ENCODE measurements at regions not wholly inside any gene's neighbourhood (a gene's known extent, or its start where the extent isn't known, plus 50 kb on each side); places are given as distances from the start of the nearest gene placed in this dataset.

DNA sequence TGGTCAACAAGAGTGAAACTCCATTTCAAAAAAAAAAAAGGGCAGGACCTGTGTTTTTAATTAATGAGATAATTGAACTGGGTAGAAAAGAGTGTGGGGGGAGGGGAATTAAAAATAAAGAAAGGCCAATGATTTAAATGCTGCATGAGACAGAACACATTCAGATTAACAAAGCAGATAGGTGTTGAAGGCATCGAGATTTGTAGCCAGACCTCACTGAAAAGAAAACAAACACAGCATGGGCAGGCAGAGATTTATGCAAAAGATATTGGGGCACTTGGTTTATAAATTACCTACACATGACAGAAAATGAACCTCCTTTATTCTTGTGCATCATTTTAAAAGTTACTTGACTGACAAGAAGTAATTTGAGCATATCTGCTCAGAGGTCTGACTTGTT is 354.0 kb upstream of the API5 start:
- H3K4me1 ChIP-seq, result no peaks in the 10 kb centered on the region
- no peaks in the 10 kb centered on the region for H3K27me3 ChIP-seq
- no peak overlapping the region for H3K27ac ChIP-seq
- TF ChIP-seq POLR2A (IDR thresholded peaks at IDR 0.05), result no peak
- TF ChIP-seq, protein P1, sequence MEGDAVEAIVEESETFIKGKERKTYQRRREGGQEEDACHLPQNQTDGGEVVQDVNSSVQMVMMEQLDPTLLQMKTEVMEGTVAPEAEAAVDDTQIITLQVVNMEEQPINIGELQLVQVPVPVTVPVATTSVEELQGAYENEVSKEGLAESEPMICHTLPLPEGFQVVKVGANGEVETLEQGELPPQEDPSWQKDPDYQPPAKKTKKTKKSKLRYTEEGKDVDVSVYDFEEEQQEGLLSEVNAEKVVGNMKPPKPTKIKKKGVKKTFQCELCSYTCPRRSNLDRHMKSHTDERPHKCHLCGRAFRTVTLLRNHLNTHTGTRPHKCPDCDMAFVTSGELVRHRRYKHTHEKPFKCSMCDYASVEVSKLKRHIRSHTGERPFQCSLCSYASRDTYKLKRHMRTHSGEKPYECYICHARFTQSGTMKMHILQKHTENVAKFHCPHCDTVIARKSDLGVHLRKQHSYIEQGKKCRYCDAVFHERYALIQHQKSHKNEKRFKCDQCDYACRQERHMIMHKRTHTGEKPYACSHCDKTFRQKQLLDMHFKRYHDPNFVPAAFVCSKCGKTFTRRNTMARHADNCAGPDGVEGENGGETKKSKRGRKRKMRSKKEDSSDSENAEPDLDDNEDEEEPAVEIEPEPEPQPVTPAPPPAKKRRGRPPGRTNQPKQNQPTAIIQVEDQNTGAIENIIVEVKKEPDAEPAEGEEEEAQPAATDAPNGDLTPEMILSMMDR (IDR thresholded peaks at IDR 0.05), result no peak
- 17 to 24% methylated on average over 1 of the region's 1 CpG for WGBS, 2 donors
- H3K4me3 ChIP-seq, result no peak overlapping the region
- no peak for DNase-seq
- intact Hi-C loops (cut with DNase I), result no loop called here
- peaks cover 0 to under 1% (median 0%) of the 10 kb centered on the region in 3 donors for H3K9me3 ChIP-seq
- H3K36me3 ChIP-seq, result no peaks in the 10 kb centered on the region

DNA sequence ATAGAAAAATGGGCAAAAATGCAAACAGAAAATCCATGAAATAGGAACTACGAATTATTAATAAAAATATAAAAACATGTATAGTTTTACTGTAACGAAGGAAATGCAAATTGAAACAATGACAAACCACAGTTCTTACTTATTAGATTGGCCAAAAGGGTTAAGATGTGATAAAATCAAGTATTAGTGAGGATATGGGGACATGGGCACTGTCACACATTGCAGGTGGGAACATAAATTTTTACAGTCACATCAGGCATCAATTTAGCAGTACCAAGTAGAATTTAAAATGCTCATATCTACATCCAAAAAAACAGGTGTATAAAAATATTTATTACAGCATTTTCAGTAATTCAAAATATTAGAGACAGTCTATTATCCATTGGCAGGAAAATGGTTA is 353.2 kb upstream of the API5 start:
- 49 to 51% methylated on average over 2 of the region's 2 CpGs for WGBS, 2 donors
- H3K27me3 ChIP-seq, result no peaks in the 10 kb centered on the region
- no peak overlapping the region for H3K27ac ChIP-seq
- no peak for TF ChIP-seq POLR2A (IDR thresholded peaks at IDR 0.05)
- intact Hi-C loops (cut with DNase I), result no loop called here
- peaks cover 0 to 7% (median 0%) of the 10 kb centered on the region in 3 donors for H3K9me3 ChIP-seq
- no peaks in the 10 kb centered on the region for H3K36me3 ChIP-seq
- H3K4me1 ChIP-seq, result no peaks in the 10 kb centered on the region
- DNase-seq, result no peak
- no peak overlapping the region for H3K4me3 ChIP-seq

DNA sequence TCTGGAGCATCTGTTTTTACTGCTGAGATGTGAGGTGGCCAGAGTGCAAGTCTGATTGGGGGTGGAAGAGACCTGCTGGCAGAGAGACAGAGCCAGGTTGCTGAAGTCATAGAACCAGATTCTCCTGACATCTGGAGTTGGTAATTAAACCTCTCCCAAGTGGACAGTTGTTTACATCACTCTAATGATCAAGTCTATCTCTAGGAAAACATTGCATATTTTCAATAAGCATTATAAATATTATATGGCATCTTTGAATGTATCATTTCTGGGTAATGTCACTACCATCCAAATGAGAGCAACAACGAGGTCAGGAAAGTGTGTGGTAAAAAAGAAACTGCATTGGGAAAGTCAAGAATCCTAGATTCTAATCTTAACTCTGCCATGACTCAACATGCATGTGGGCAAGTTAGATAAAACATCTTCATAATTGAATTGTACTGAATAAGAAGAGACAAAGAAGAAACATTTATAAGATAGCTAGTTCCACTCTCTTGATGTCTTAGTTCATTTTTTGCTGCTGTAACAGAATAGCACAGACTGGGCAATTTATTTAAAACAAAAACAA is 351.2 kb upstream of the API5 start:
- TF ChIP-seq POLR2A (IDR thresholded peaks at IDR 0.05), result no peak
- TF ChIP-seq, protein P1 (IDR thresholded peaks at IDR 0.05), result no peak
- DNase-seq, result no peak
- intact Hi-C loops (cut with DNase I), result no loop called here
- Histone ChIP-seq H3K27me3 (no peaks in the 10 kb centered on the region), H3K4me3 (no peak overlapping the region), H3K9me3 (peaks cover 0 to 7% (median 0%) of the 10 kb centered on the region in 3 donors), H3K27ac (no peak overlapping the region), H3K4me1 (no peaks in the 10 kb centered on the region), H3K36me3 (no peaks in the 10 kb centered on the region)
- 40 to 45% methylated on average over 1 of the region's 1 CpG for WGBS, 2 donors

DNA sequence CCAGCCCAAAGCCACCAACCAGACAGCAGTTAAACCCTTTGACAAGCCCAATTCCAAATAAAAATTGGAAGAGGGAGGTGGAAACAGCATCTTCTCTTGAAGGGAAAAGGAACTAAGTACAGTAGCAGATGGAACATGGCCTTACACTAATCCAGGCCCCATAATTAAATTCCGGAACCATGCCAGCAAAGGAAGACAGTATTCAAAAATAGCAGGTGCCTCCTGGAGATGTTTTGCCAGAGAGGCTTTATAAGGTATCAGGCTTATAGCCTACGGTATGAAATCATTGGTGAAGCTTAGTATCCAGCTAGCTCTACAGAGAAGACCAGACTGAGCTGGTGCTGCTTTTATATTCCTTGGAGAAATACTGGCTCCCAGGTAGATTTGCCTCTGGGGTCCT is 344.1 kb upstream of the API5 start:
- no peak overlapping the region for H3K27ac ChIP-seq
- 35 to 80% methylated on average over 2 of the region's 2 CpGs for WGBS, 2 donors
- TF ChIP-seq, protein P1 (IDR thresholded peaks at IDR 0.05), result no peak
- TF ChIP-seq POLR2A (IDR thresholded peaks at IDR 0.05), result no peak
- peaks cover 0 to 7% (median 0%) of the 10 kb centered on the region in 3 donors for H3K9me3 ChIP-seq
- H3K4me3 ChIP-seq, result no peak overlapping the region
- no peaks in the 10 kb centered on the region for H3K36me3 ChIP-seq
- no peaks in the 10 kb centered on the region for H3K4me1 ChIP-seq
- no peaks in the 10 kb centered on the region for H3K27me3 ChIP-seq
- intact Hi-C loops (cut with DNase I), result no loop called here
- no peak for DNase-seq

DNA sequence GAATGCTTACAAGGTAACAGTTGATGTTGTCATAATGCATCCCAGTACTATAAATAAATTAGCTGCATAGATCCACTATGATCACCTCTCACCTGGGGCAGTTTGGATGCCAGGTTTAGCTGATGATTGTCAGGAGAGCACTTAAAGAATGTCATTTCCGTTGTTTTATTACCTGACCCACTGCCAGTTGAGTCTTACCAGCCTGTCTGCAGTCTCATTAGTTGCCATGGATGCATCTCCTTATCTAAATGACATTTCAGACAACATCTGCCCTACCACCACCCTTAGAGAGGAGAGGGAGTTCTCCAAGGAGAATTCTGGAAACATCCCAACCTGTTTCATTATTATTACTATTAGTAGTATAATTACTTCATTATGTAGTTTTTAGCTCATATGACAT is 339.1 kb upstream of the API5 start:
- Histone ChIP-seq H3K27me3 (no peaks in the 10 kb centered on the region), H3K4me1 (no peaks in the 10 kb centered on the region), H3K36me3 (no peaks in the 10 kb centered on the region), H3K27ac (no peak overlapping the region), H3K9me3 (no peaks in the 10 kb centered on the region), H3K4me3 (no peak overlapping the region)
- no peak for TF ChIP-seq POLR2A (IDR thresholded peaks at IDR 0.05)
- TF ChIP-seq, protein P1 (IDR thresholded peaks at IDR 0.05), result no peak
- WGBS, 2 donors, result 0% methylated on average over 1 of the region's 1 CpG
- no peak for DNase-seq
- intact Hi-C loops (cut with DNase I), result no loop called here

Measured in esophagus squamous epithelium (tissue), 5 donors.